SK-N-SH (cell line): ENCODE measurements at regions not wholly inside any gene's neighbourhood (a gene's known extent, or its start where the extent isn't known, plus 50 kb on each side); places are given as distances from the start of the nearest gene placed in this dataset.

Source experiments
- EP300 ChIP-seq, 2 experiments: IDR thresholded peaks; 2 replicates each; pipeline versions ENCODE4 v1.4.0 to v1.6.1; 2012; ENCODE audit warnings: borderline replicate concordance in 1 of 2, low read depth in 1 of 2, low read length in 1 of 2
- FOSL2 ChIP-seq: IDR thresholded peaks from 2 replicates; pipeline ENCODE4 v1.4.0; 2012; ENCODE audit warnings: low read depth, mild to moderate bottlenecking, moderate library complexity, borderline replicate concordance
- FOXJ3 ChIP-seq: sonication (generic); formaldehyde crosslinking; IDR thresholded peaks from 2 replicates; pipeline ENCODE4 v1.5.1; 2020; ENCODE audit warnings: mild to moderate bottlenecking, missing genetic modification reagents
- POLR2AphosphoS5 ChIP-seq: IDR thresholded peaks from 2 replicates; pipeline ENCODE4 v1.6.1; 2012; ENCODE audit warnings: low read depth, low read length
- RAD21 ChIP-seq: IDR thresholded peaks from 2 replicates; pipeline ENCODE4 v1.6.1; 2012; ENCODE audit warnings: mild to moderate bottlenecking, low read length
- RCOR1 ChIP-seq: fragments of 150-350 bp; IDR thresholded peaks from 2 replicates; pipeline ENCODE4 v1.6.1; 2017; ENCODE audit warnings: antibody characterized with exemption, low read length
- RXRA ChIP-seq: IDR thresholded peaks from 2 replicates; pipeline ENCODE4 v1.4.0; 2012; ENCODE audit warnings: low read depth, mild to moderate bottlenecking, borderline replicate concordance
- SIN3A ChIP-seq: IDR thresholded peaks from 2 replicates; pipeline ENCODE4 v1.6.1; 2012; ENCODE audit warnings: low read depth, mild to moderate bottlenecking, low read length, moderate library complexity, borderline replicate concordance
- TAF1 ChIP-seq: IDR thresholded peaks from 2 replicates; pipeline ENCODE4 v1.6.1; 2012; ENCODE audit warnings: low read depth, mild to moderate bottlenecking, low read length, moderate library complexity, borderline replicate concordance
- TCF12 ChIP-seq: IDR thresholded peaks from 2 replicates; pipeline ENCODE4 v1.4.0; 2012
- YY1 ChIP-seq: IDR thresholded peaks from 2 replicates; pipeline ENCODE4 v1.4.0; 2012; ENCODE audit warnings: low read depth, mild to moderate bottlenecking
- TF ChIP-seq, protein P1 (sequence below): fragments of 200-600 bp; sonication (generic); IDR thresholded peaks from 2 replicates; pipeline ENCODE4 v1.6.1; 2017; ENCODE audit warnings: antibody characterized with exemption, mild to moderate bottlenecking, moderate library complexity
- TF ChIP-seq, protein P2 (sequence below): IDR thresholded peaks from 2 replicates; pipeline ENCODE4 v1.4.0; 2012; ENCODE audit warnings: low read depth
- TF ChIP-seq, protein P3 (sequence below): IDR thresholded peaks from 2 replicates; pipeline ENCODE4 v1.4.0; 2012; ENCODE audit warnings: low read depth, borderline replicate concordance

DNA sequence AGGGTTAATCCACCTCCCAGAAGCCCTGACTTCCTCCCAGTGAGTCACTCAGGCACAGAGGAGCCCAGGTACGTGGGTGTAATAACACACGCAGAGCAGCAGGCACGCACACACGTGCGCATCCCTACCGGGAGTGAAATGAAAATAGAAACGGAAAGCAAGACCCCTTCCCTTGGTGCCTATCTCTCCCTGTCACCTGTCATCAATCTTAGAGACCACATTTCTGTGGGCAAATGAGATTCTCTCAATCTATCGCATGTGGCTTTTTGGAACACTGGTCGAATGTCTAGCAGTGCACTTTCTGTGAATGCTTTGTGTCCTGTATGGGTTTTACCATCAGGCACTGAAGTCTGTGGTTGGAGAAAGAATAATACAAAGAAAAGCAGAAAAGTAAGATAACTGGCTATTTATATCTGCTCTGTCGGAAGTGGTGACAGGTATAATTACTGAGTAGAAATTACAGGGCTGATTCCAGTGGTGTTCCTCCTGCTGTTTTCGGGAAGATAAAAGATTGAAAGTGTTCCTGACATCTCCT, 137.7 kb upstream of the GRIA1 start:
- TF ChIP-seq FOXJ3 (CRISPR knock-in tag), result no peak
- no peak for TF ChIP-seq TAF1
- no peak for TF ChIP-seq YY1
- no peak for TF ChIP-seq RAD21
- TF ChIP-seq POLR2AphosphoS5, result no peak
- no peak for TF ChIP-seq FOSL2
- no peak for TF ChIP-seq RCOR1
- TF ChIP-seq TCF12, result no peak
- TF ChIP-seq, protein P1, sequence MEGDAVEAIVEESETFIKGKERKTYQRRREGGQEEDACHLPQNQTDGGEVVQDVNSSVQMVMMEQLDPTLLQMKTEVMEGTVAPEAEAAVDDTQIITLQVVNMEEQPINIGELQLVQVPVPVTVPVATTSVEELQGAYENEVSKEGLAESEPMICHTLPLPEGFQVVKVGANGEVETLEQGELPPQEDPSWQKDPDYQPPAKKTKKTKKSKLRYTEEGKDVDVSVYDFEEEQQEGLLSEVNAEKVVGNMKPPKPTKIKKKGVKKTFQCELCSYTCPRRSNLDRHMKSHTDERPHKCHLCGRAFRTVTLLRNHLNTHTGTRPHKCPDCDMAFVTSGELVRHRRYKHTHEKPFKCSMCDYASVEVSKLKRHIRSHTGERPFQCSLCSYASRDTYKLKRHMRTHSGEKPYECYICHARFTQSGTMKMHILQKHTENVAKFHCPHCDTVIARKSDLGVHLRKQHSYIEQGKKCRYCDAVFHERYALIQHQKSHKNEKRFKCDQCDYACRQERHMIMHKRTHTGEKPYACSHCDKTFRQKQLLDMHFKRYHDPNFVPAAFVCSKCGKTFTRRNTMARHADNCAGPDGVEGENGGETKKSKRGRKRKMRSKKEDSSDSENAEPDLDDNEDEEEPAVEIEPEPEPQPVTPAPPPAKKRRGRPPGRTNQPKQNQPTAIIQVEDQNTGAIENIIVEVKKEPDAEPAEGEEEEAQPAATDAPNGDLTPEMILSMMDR, result no peak
- TF ChIP-seq, protein P2, sequence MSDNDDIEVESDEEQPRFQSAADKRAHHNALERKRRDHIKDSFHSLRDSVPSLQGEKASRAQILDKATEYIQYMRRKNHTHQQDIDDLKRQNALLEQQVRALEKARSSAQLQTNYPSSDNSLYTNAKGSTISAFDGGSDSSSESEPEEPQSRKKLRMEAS, result no peak
- TF ChIP-seq, protein P3, sequence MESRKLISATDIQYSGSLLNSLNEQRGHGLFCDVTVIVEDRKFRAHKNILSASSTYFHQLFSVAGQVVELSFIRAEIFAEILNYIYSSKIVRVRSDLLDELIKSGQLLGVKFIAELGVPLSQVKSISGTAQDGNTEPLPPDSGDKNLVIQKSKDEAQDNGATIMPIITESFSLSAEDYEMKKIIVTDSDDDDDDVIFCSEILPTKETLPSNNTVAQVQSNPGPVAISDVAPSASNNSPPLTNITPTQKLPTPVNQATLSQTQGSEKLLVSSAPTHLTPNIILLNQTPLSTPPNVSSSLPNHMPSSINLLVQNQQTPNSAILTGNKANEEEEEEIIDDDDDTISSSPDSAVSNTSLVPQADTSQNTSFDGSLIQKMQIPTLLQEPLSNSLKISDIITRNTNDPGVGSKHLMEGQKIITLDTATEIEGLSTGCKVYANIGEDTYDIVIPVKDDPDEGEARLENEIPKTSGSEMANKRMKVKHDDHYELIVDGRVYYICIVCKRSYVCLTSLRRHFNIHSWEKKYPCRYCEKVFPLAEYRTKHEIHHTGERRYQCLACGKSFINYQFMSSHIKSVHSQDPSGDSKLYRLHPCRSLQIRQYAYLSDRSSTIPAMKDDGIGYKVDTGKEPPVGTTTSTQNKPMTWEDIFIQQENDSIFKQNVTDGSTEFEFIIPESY, result no peak
- TF ChIP-seq EP300 (IDR thresholded peaks at IDR 0.05; ENCODE audit: borderline replicate concordance in 1 of 2, low read depth in 1 of 2, low read length in 1 of 2), result no peak
- no peak for TF ChIP-seq RXRA
- TF ChIP-seq SIN3A, result no peak
